ENCODE measurements at regions not wholly inside any gene's neighbourhood (a gene's known extent, or its start where the extent isn't known, plus 50 kb on each side); places are given as distances from the start of the nearest gene placed in this dataset.

- no peaks in the 10 kb centered on the region for H3K36me3 Mint-ChIP-seq
- no peak for DNase-seq
- H3K9me3 Mint-ChIP-seq, result no peaks in the 10 kb centered on the region
- no peak overlapping the region for H3K4me3 Mint-ChIP-seq
- no peak overlapping the region for H3K27ac Mint-ChIP-seq
- H3K4me1 Mint-ChIP-seq, result peaks cover 3 to 7% of the 10 kb centered on the region in 2 donors
- H3K27me3 Mint-ChIP-seq (ENCODE audit: low read depth in 3 of 3), result peaks cover 0 to 19% (median 0%) of the 10 kb centered on the region in 3 donors
Observed at GRCh38 chr15:91523596-91523995, 329.9 kb upstream of the SLCO3A1 start.

- peaks cover 0 to 19% (median under 1%) of the 10 kb centered on the region in 3 donors for H3K27me3 Mint-ChIP-seq (ENCODE audit: low read depth in 3 of 3)
- no peak for DNase-seq
- H3K27ac Mint-ChIP-seq, result no peak overlapping the region
- H3K9me3 Mint-ChIP-seq, result no peaks in the 10 kb centered on the region
- peaks cover 3 to 7% of the 10 kb centered on the region in 2 donors for H3K4me1 Mint-ChIP-seq
- no peak overlapping the region for H3K4me3 Mint-ChIP-seq
- H3K36me3 Mint-ChIP-seq, result no peaks in the 10 kb centered on the region
Observed at GRCh38 chr15:91524534-91524933, 329.0 kb upstream of the SLCO3A1 start.

- Mint-ChIP-seq H3K27me3 (ENCODE audit: low read depth in 3 of 3) (peaks cover 0 to 19% (median 6%) of the 10 kb centered on the region in 3 donors), H3K36me3 (no peaks in the 10 kb centered on the region), H3K27ac (no peak overlapping the region), H3K4me3 (no peak overlapping the region), H3K9me3 (no peaks in the 10 kb centered on the region), H3K4me1 (peaks cover 3 to 7% of the 10 kb centered on the region in 2 donors)
- no peak for DNase-seq
Observed at GRCh38 chr15:91525751-91526150, 327.8 kb upstream of the SLCO3A1 start.

- H3K36me3 Mint-ChIP-seq, result no peaks in the 10 kb centered on the region
Observed at GRCh38 chr15:91526424-91526823, 327.1 kb upstream of the SLCO3A1 start.

GRCh38 chr15:91528801-91529200 is 324.7 kb upstream of the SLCO3A1 start:
- Mint-ChIP-seq H3K4me1 (no peaks in the 10 kb centered on the region), H3K9me3 (no peaks in the 10 kb centered on the region), H3K27me3 (ENCODE audit: low read depth in 3 of 3) (peaks cover 0 to 11% (median 6%) of the 10 kb centered on the region in 3 donors), H3K4me3 (no peak overlapping the region), H3K27ac (no peak overlapping the region), H3K36me3 (no peaks in the 10 kb centered on the region)
- DNase-seq, result no peak

More at GRCh38 chr15:91526424-91526823, 327.1 kb upstream of the SLCO3A1 start:
- Mint-ChIP-seq H3K4me1 (peaks cover 3 to 7% of the 10 kb centered on the region in 2 donors), H3K4me3 (no peak overlapping the region), H3K27ac (no peak overlapping the region), H3K27me3 (ENCODE audit: low read depth in 3 of 3) (peaks cover 0 to 16% (median 6%) of the 10 kb centered on the region in 3 donors), H3K9me3 (no peaks in the 10 kb centered on the region)
- DNase-seq, result no peak

GRCh38 chr15:91529534-91529933 is 324.0 kb upstream of the SLCO3A1 start:
- Mint-ChIP-seq H3K4me1 (no peaks in the 10 kb centered on the region), H3K27me3 (ENCODE audit: low read depth in 3 of 3) (peaks cover 0 to 6% (median 6%) of the 10 kb centered on the region in 3 donors), H3K36me3 (no peaks in the 10 kb centered on the region), H3K9me3 (no peaks in the 10 kb centered on the region), H3K27ac (no peak overlapping the region), H3K4me3 (no peak overlapping the region)
- no peak for DNase-seq

GRCh38 chr15:91530279-91530678 is 323.2 kb upstream of the SLCO3A1 start:
- H3K36me3 Mint-ChIP-seq, result no peaks in the 10 kb centered on the region
- H3K27ac Mint-ChIP-seq, result no peak overlapping the region

GRCh38 chr15:91530956-91531582 is 322.4 kb upstream of the SLCO3A1 start:
- H3K4me1 Mint-ChIP-seq, result no peaks in the 10 kb centered on the region
- H3K36me3 Mint-ChIP-seq, result no peaks in the 10 kb centered on the region
- H3K27ac Mint-ChIP-seq, result no peak overlapping the region
- no peak for DNase-seq
- H3K27me3 Mint-ChIP-seq (ENCODE audit: low read depth in 3 of 3), result peaks cover 0 to 6% (median 6%) of the 10 kb centered on the region in 3 donors
- no peak overlapping the region for H3K4me3 Mint-ChIP-seq
- no peaks in the 10 kb centered on the region for H3K9me3 Mint-ChIP-seq

More at GRCh38 chr15:91530279-91530678, 323.2 kb upstream of the SLCO3A1 start:
- Mint-ChIP-seq H3K4me3 (no peak overlapping the region), H3K9me3 (no peaks in the 10 kb centered on the region), H3K4me1 (no peaks in the 10 kb centered on the region), H3K27me3 (ENCODE audit: low read depth in 3 of 3) (peaks cover 0 to 6% (median 6%) of the 10 kb centered on the region in 3 donors)
- DNase-seq, result no peak

- Mint-ChIP-seq H3K27me3 (ENCODE audit: low read depth in 3 of 3) (peaks cover 0 to 10% (median 2%) of the 10 kb centered on the region in 3 donors), H3K4me1 (no peaks in the 10 kb centered on the region), H3K36me3 (no peaks in the 10 kb centered on the region), H3K9me3 (no peaks in the 10 kb centered on the region), H3K4me3 (no peak overlapping the region), H3K27ac (no peak overlapping the region)
- no peak for DNase-seq
Observed at GRCh38 chr15:91534235-91534634, 319.3 kb upstream of the SLCO3A1 start.

GRCh38 chr15:91534976-91535375 is 318.5 kb upstream of the SLCO3A1 start:
- Mint-ChIP-seq H3K27ac (no peak overlapping the region), H3K27me3 (ENCODE audit: low read depth in 3 of 3) (peaks cover 2 to 9% (median 2%) of the 10 kb centered on the region in 3 donors)

GRCh38 chr15:91535856-91536500 is 317.5 kb upstream of the SLCO3A1 start:
- no peaks in the 10 kb centered on the region for H3K9me3 Mint-ChIP-seq
- no peaks in the 10 kb centered on the region for H3K36me3 Mint-ChIP-seq
- no peak overlapping the region for H3K4me3 Mint-ChIP-seq
- H3K4me1 Mint-ChIP-seq, result no peaks in the 10 kb centered on the region
- H3K27ac Mint-ChIP-seq, result no peak overlapping the region
- no peak for DNase-seq
- H3K27me3 Mint-ChIP-seq (ENCODE audit: low read depth in 3 of 3), result peaks cover 2 to 8% (median 5%) of the 10 kb centered on the region in 3 donors

More at GRCh38 chr15:91534976-91535375, 318.5 kb upstream of the SLCO3A1 start:
- no peaks in the 10 kb centered on the region for H3K9me3 Mint-ChIP-seq
- H3K36me3 Mint-ChIP-seq, result no peaks in the 10 kb centered on the region
- DNase-seq, result no peak
- no peak overlapping the region for H3K4me3 Mint-ChIP-seq
- no peaks in the 10 kb centered on the region for H3K4me1 Mint-ChIP-seq

- no peaks in the 10 kb centered on the region for H3K9me3 Mint-ChIP-seq
- DNase-seq, result no peak
- H3K27ac Mint-ChIP-seq, result no peak overlapping the region
- H3K27me3 Mint-ChIP-seq (ENCODE audit: low read depth in 3 of 3), result peaks cover 2 to 8% (median 5%) of the 10 kb centered on the region in 3 donors
- H3K4me3 Mint-ChIP-seq, result no peak overlapping the region
- H3K36me3 Mint-ChIP-seq, result no peaks in the 10 kb centered on the region
- no peaks in the 10 kb centered on the region for H3K4me1 Mint-ChIP-seq
Observed at GRCh38 chr15:91537856-91538255, 315.7 kb upstream of the SLCO3A1 start.

GRCh38 chr15:91538782-91539181 is 314.7 kb upstream of the SLCO3A1 start:
- Mint-ChIP-seq H3K9me3 (no peaks in the 10 kb centered on the region), H3K27me3 (ENCODE audit: low read depth in 3 of 3) (peaks cover 2 to 8% (median 5%) of the 10 kb centered on the region in 3 donors), H3K4me1 (no peaks in the 10 kb centered on the region), H3K27ac (no peak overlapping the region), H3K36me3 (no peaks in the 10 kb centered on the region), H3K4me3 (no peak overlapping the region)
- DNase-seq, result no peak

GRCh38 chr15:91541286-91541685 is 312.2 kb upstream of the SLCO3A1 start:
- peaks cover 2 to 6% (median 5%) of the 10 kb centered on the region in 3 donors for H3K27me3 Mint-ChIP-seq (ENCODE audit: low read depth in 3 of 3)
- DNase-seq, result no peak
- no peaks in the 10 kb centered on the region for H3K9me3 Mint-ChIP-seq
- H3K4me1 Mint-ChIP-seq, result no peaks in the 10 kb centered on the region
- H3K36me3 Mint-ChIP-seq, result no peaks in the 10 kb centered on the region
- H3K4me3 Mint-ChIP-seq, result no peak overlapping the region
- H3K27ac Mint-ChIP-seq, result no peak overlapping the region
